Chondrocyte (in vitro differentiated cells): ENCODE measurements at regions not wholly inside any gene's neighbourhood (a gene's known extent, or its start where the extent isn't known, plus 50 kb on each side); places are given as distances from the start of the nearest gene placed in this dataset.

Source experiments
- DNase-seq: peaks from one replicate; pipeline ENCODE4 v3.0.0; 2021; ENCODE audit warnings: mixed read lengths, low spot score
- H3K27ac Mint-ChIP-seq: one replicate; pipeline ENCODE4 v1.8.0; 2021; ENCODE audit warnings: mild to moderate bottlenecking, moderate library complexity, mixed read lengths; ENCODE audit not compliant: unreplicated experiment
- H3K27me3 Mint-ChIP-seq: 2 replicates; pipeline ENCODE4 v1.8.0; 2021; ENCODE audit warnings: low read depth, mixed read lengths
- H3K36me3 Mint-ChIP-seq: 2 replicates; pipeline ENCODE4 v1.8.0; 2021; ENCODE audit warnings: low read depth, mixed read lengths
- H3K4me1 Mint-ChIP-seq: 2 replicates; pipeline ENCODE4 v1.8.0; 2021; ENCODE audit warnings: low read depth, mild to moderate bottlenecking, mixed read lengths
- H3K4me3 Mint-ChIP-seq: one replicate; pipeline ENCODE4 v1.8.0; 2021; ENCODE audit warnings: mild to moderate bottlenecking, moderate library complexity, mixed read lengths; ENCODE audit not compliant: unreplicated experiment
- H3K9me3 Mint-ChIP-seq: 2 replicates; pipeline ENCODE4 v1.8.0; 2021; ENCODE audit warnings: low read depth, mixed read lengths
- TF ChIP-seq, protein P1 (sequence below): fragments of 200-600 bp; sonication (generic); IDR thresholded peaks from 2 replicates; pipeline ENCODE4 v1.5.0; 2021; ENCODE audit warnings: antibody characterized with exemption, mild to moderate bottlenecking, moderate library complexity

DNA sequence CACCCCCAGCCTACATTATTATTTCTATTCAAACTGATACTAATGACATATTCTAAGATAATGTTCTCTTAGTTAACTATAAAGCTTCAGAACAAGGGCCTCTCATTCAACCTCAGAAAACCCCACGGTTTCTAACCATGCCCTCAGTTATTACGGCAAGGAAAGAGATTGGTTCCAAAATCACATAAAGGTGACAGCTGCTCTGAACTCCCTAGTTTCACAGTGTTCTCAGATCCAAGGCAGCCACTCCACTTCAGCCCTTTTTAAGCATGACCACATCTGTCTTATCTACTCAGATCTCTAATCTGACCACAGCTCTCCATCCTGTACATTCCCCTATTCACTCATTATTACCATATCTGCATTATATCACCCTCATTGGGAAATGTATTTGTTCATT is 98.8 kb upstream of the CEP85L start:
- Mint-ChIP-seq H3K9me3 (no peaks in the 10 kb centered on the region), H3K4me1 (peaks cover 11% of the 10 kb centered on the region), H3K27me3 (peaks cover 1% of the 10 kb centered on the region), H3K4me3 (no peak overlapping the region), H3K27ac (no peak overlapping the region), H3K36me3 (no peaks in the 10 kb centered on the region)
- no peak for DNase-seq
- TF ChIP-seq, protein P1, sequence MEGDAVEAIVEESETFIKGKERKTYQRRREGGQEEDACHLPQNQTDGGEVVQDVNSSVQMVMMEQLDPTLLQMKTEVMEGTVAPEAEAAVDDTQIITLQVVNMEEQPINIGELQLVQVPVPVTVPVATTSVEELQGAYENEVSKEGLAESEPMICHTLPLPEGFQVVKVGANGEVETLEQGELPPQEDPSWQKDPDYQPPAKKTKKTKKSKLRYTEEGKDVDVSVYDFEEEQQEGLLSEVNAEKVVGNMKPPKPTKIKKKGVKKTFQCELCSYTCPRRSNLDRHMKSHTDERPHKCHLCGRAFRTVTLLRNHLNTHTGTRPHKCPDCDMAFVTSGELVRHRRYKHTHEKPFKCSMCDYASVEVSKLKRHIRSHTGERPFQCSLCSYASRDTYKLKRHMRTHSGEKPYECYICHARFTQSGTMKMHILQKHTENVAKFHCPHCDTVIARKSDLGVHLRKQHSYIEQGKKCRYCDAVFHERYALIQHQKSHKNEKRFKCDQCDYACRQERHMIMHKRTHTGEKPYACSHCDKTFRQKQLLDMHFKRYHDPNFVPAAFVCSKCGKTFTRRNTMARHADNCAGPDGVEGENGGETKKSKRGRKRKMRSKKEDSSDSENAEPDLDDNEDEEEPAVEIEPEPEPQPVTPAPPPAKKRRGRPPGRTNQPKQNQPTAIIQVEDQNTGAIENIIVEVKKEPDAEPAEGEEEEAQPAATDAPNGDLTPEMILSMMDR = no peak

DNA sequence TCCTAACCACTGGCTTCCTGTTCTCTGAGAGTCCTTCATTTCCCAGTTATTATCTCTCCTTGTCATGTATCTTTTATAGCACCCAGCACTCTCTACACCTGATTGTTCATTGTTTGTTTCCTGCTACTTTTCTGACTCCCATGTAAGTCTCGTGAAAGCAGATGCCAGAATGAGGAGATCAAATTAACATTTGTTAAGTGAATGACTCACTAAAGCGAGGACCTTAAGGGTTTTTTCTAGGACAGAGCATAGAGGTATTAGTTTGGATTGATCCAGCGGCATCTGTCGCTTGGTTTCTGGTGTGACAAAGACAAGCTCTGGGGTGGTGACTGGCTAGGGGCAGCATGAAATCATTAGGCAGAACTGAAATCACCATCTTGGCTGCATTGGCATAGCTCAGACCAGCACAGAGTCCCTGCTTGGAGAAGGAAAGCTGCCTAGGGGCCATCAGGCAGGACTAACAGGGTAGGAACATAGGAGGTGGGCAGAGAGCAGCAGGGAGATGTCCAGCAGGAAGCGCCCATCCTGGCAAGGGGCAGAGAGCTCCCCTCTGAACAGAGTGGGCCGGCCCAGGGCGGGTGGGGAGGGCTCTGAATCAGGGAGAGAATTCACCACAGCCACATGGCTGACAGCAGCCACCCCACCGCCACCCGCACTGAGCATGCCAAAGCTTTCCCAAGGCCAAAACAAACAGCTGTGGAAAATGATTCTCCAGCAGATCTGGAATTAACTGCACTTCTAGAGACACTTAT is 97.1 kb upstream of the CEP85L start:
- no peak for DNase-seq
- no peak overlapping the region for H3K4me3 Mint-ChIP-seq
- H3K27ac Mint-ChIP-seq = no peak overlapping the region

DNA sequence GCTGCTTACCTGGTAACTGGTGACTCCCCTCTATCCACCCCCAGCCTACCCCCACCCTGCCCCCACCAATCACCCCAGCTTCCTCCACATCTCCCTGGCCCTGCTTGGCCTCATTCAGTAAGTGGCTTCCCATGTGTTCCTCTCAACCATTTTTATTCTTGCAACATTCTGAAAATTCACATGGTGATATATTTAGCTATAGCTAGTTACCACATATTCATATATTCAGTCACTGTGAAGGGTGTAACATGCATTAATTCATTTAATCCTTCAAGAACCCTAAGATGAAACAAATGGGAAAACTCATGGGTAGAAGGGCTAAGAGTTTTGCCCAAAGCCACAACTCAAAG is 95.4 kb upstream of the CEP85L start:
- DNase-seq = no peak
- Mint-ChIP-seq H3K9me3 (no peaks in the 10 kb centered on the region), H3K27me3 (peaks cover 1% of the 10 kb centered on the region), H3K4me1 (peaks cover 11% of the 10 kb centered on the region), H3K36me3 (no peaks in the 10 kb centered on the region), H3K27ac (no peak overlapping the region), H3K4me3 (no peak overlapping the region)
- TF ChIP-seq, protein P1 = no peak

More for the DNA sequence above, 97.1 kb upstream of the CEP85L start:
- no peaks in the 10 kb centered on the region for H3K9me3 Mint-ChIP-seq
- peaks cover 11% of the 10 kb centered on the region for H3K4me1 Mint-ChIP-seq
- peaks cover 1% of the 10 kb centered on the region for H3K27me3 Mint-ChIP-seq
- TF ChIP-seq, protein P1 = no peak
- no peaks in the 10 kb centered on the region for H3K36me3 Mint-ChIP-seq

DNA sequence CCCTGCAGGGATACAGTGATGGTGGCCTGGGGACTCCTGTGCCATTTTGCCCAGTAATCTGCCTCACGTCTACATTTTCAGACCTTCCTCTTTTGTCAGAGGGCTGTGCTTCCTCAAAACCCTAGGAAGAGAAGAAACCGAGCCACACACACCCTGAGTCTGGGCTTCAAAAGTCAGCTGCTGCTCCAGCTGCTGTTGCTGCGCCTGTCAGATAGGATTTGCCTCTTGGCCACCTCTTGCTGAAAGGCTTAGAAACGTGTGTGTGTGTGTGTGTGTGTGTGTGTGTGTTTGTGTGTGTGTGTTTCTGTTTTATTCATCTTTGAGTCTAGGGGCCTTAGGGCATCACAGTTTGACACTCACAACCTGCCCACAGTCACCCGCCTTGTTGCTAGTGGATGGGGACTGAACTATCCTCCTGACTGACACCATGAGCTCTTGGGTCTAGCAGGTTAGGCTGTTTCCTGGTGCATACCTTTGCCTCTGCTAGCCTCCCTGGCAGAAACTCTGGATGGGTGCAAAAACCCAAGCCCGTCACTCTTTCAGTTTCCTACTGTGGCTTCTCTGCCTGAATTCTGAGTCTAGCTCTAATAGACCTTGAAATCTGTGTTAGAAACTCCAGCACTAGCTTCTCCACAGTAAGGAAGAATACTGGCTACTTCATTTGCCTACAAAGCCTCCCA is 94.9 kb upstream of the CEP85L start:
- no peak for DNase-seq
- no peaks in the 10 kb centered on the region for H3K36me3 Mint-ChIP-seq
- H3K9me3 Mint-ChIP-seq = no peaks in the 10 kb centered on the region
- peaks cover 1% of the 10 kb centered on the region for H3K27me3 Mint-ChIP-seq
- H3K4me3 Mint-ChIP-seq = no peak overlapping the region
- TF ChIP-seq, protein P1 = no peak
- no peak overlapping the region for H3K27ac Mint-ChIP-seq
- H3K4me1 Mint-ChIP-seq = peaks cover 11% of the 10 kb centered on the region

DNA sequence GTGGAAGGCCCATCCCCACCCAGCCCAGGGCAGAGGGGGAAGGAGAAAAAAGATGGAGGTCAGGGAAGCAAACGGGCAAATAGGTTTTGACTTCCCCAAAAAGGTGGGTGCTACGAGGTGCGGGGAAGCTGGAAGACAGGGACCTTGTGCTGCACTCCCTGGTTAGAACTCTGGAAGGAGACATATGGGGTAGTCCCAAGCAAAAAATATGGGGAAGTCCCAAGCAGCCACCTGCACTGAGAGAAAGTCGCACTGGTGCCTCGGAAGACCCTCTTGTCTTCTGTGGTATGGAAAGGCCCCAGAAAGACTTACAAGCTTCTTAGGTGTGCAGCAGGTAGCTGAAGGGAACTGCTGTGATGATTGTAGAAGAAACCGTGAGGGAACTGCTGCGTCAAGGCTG is 93.8 kb upstream of the CEP85L start:
- H3K27me3 Mint-ChIP-seq = peaks cover 1% of the 10 kb centered on the region
- H3K36me3 Mint-ChIP-seq = no peaks in the 10 kb centered on the region
- H3K4me3 Mint-ChIP-seq = no peak overlapping the region
- H3K4me1 Mint-ChIP-seq = peaks cover 11% of the 10 kb centered on the region
- no peak overlapping the region for H3K27ac Mint-ChIP-seq
- TF ChIP-seq, protein P1 = no peak
- no peak for DNase-seq
- H3K9me3 Mint-ChIP-seq = no peaks in the 10 kb centered on the region
